ENCODE measurements at regions not wholly inside any gene's neighbourhood (a gene's known extent, or its start where the extent isn't known, plus 50 kb on each side); places are given as distances from the start of the nearest gene placed in this dataset.

- in situ Hi-C loops (cut with MboI), result no loop called here
- no peaks in the 10 kb centered on the region for H4K20me1 ChIP-seq (ENCODE audit: insufficient read depth)
- H3K27me3 ChIP-seq (replicated peaks; ENCODE audit: insufficient read depth), result no peaks in the 10 kb centered on the region
- no peak overlapping the region for H3K9ac ChIP-seq
- no peak for DNase-seq
- no peaks in the 10 kb centered on the region for H3K36me3 ChIP-seq (ENCODE audit: low read depth)
- no peak overlapping the region for H3K4me2 ChIP-seq (ENCODE audit: unreplicated experiment)
- H3K79me2 ChIP-seq (ENCODE audit: insufficient read depth), result no peaks in the 10 kb centered on the region
- H2AFZ ChIP-seq, result no peak overlapping the region
- H3K9me3 ChIP-seq (ENCODE audit: low read depth), result peaks cover under 1% of the 10 kb centered on the region
- no peak overlapping the region for H3K4me3 ChIP-seq
- no peak overlapping the region for H3K27ac ChIP-seq
- no peaks in the 10 kb centered on the region for H3K9me2 ChIP-seq (ENCODE audit: insufficient read depth)
- TF ChIP-seq EZH2 (IDR thresholded peaks at IDR 0.05; ENCODE audit: insufficient read depth, poor library complexity, severe bottlenecking), result no peak
- TF ChIP-seq EZH2phosphoT487 (IDR thresholded peaks at IDR 0.05; ENCODE audit: insufficient read depth, low read depth), result no peak
- H3K4me1 ChIP-seq (ENCODE audit: insufficient read depth), result no peaks in the 10 kb centered on the region
- H3F3A ChIP-seq (ENCODE audit: insufficient read depth), result no peaks in the 10 kb centered on the region
Measured at GRCh38 chr1:98502937-98503336, 158.6 kb upstream of the SNX7 start.

- Histone ChIP-seq H3K9ac (no peak overlapping the region), H3K4me1 (ENCODE audit: insufficient read depth) (no peaks in the 10 kb centered on the region), H2AFZ (no peak overlapping the region), H3K9me3 (ENCODE audit: low read depth) (no peaks in the 10 kb centered on the region), H3K4me2 (ENCODE audit: unreplicated experiment) (no peak overlapping the region), H4K20me1 (ENCODE audit: insufficient read depth) (no peaks in the 10 kb centered on the region), H3K27me3 (replicated peaks; ENCODE audit: insufficient read depth) (no peaks in the 10 kb centered on the region), H3K79me2 (ENCODE audit: insufficient read depth) (no peaks in the 10 kb centered on the region), H3K4me3 (no peak overlapping the region), H3K36me3 (ENCODE audit: low read depth) (no peaks in the 10 kb centered on the region), H3K27ac (no peak overlapping the region), H3F3A (ENCODE audit: insufficient read depth) (no peaks in the 10 kb centered on the region), H3K9me2 (ENCODE audit: insufficient read depth) (no peaks in the 10 kb centered on the region)
- in situ Hi-C loops (cut with MboI), result no loop called here
- no peak for DNase-seq
- TF ChIP-seq EZH2phosphoT487 (IDR thresholded peaks at IDR 0.05; ENCODE audit: insufficient read depth, low read depth) (no peak), EZH2 (IDR thresholded peaks at IDR 0.05; ENCODE audit: insufficient read depth, poor library complexity, severe bottlenecking) (no peak)
- WGBS, 2 experiments (ENCODE audit: low coverage in 1 of 2, low lambda C conversion rate in 2 of 2, missing lambda C conversion rate in 2 of 2), result 48 to 62% methylated on average over 2 of the region's 2 CpGs
Measured at GRCh38 chr1:98500324-98500723, 161.2 kb upstream of the SNX7 start.

GRCh38 chr1:98498651-98499050 lies 162.9 kb upstream of the SNX7 start:
- Histone ChIP-seq H3K4me2 (ENCODE audit: unreplicated experiment) (no peak overlapping the region), H3K4me3 (no peak overlapping the region), H3K9me2 (ENCODE audit: insufficient read depth) (no peaks in the 10 kb centered on the region), H3K9ac (no peak overlapping the region), H3F3A (ENCODE audit: insufficient read depth) (no peaks in the 10 kb centered on the region), H3K27me3 (replicated peaks; ENCODE audit: insufficient read depth) (no peaks in the 10 kb centered on the region), H3K4me1 (ENCODE audit: insufficient read depth) (no peaks in the 10 kb centered on the region), H2AFZ (no peak overlapping the region), H3K9me3 (ENCODE audit: low read depth) (no peaks in the 10 kb centered on the region), H3K79me2 (ENCODE audit: insufficient read depth) (no peaks in the 10 kb centered on the region), H4K20me1 (ENCODE audit: insufficient read depth) (no peaks in the 10 kb centered on the region), H3K27ac (no peak overlapping the region), H3K36me3 (ENCODE audit: low read depth) (no peaks in the 10 kb centered on the region)
- TF ChIP-seq EZH2 (IDR thresholded peaks at IDR 0.05; ENCODE audit: insufficient read depth, poor library complexity, severe bottlenecking) (no peak), EZH2phosphoT487 (IDR thresholded peaks at IDR 0.05; ENCODE audit: insufficient read depth, low read depth) (no peak)
- DNase-seq, result no peak
- 17 to 39% methylated on average over 1 of the region's 1 CpG for WGBS, 2 experiments (ENCODE audit: low coverage in 1 of 2, low lambda C conversion rate in 2 of 2, missing lambda C conversion rate in 2 of 2)
- in situ Hi-C loops (cut with MboI), result no loop called here

- H3K36me3 ChIP-seq (ENCODE audit: low read depth), result no peaks in the 10 kb centered on the region
- TF ChIP-seq EZH2phosphoT487 (IDR thresholded peaks at IDR 0.05; ENCODE audit: insufficient read depth, low read depth), result no peak
- no peak for TF ChIP-seq EZH2 (IDR thresholded peaks at IDR 0.05; ENCODE audit: insufficient read depth, poor library complexity, severe bottlenecking)
- H3F3A ChIP-seq (ENCODE audit: insufficient read depth), result no peaks in the 10 kb centered on the region
- H3K4me1 ChIP-seq (ENCODE audit: insufficient read depth), result no peaks in the 10 kb centered on the region
- no peak overlapping the region for H3K4me2 ChIP-seq (ENCODE audit: unreplicated experiment)
- no peak overlapping the region for H3K9ac ChIP-seq
- no peak overlapping the region for H3K4me3 ChIP-seq
- H3K27ac ChIP-seq, result no peak overlapping the region
- H3K9me2 ChIP-seq (ENCODE audit: insufficient read depth), result no peaks in the 10 kb centered on the region
- 84 to 95% methylated on average over 2 of the region's 2 CpGs for WGBS, 2 experiments (ENCODE audit: low coverage in 1 of 2, low lambda C conversion rate in 2 of 2, missing lambda C conversion rate in 2 of 2)
- no peaks in the 10 kb centered on the region for H3K27me3 ChIP-seq (replicated peaks; ENCODE audit: insufficient read depth)
- in situ Hi-C loops (cut with MboI), result no loop called here
- DNase-seq, result no peak
- no peaks in the 10 kb centered on the region for H3K9me3 ChIP-seq (ENCODE audit: low read depth)
- no peak overlapping the region for H2AFZ ChIP-seq
- H3K79me2 ChIP-seq (ENCODE audit: insufficient read depth), result no peaks in the 10 kb centered on the region
- no peaks in the 10 kb centered on the region for H4K20me1 ChIP-seq (ENCODE audit: insufficient read depth)
Measured at GRCh38 chr1:98497497-98497896, 164.0 kb upstream of the SNX7 start.

- H4K20me1 ChIP-seq (ENCODE audit: insufficient read depth), result no peaks in the 10 kb centered on the region
- in situ Hi-C loops (cut with MboI), result no loop called here
- H3K9ac ChIP-seq, result no peak overlapping the region
- H3K9me3 ChIP-seq (ENCODE audit: low read depth), result no peaks in the 10 kb centered on the region
- H3K36me3 ChIP-seq (ENCODE audit: low read depth), result no peaks in the 10 kb centered on the region
- no peak overlapping the region for H2AFZ ChIP-seq
- no peaks in the 10 kb centered on the region for H3K27me3 ChIP-seq (replicated peaks; ENCODE audit: insufficient read depth)
- H3F3A ChIP-seq (ENCODE audit: insufficient read depth), result no peaks in the 10 kb centered on the region
- H3K9me2 ChIP-seq (ENCODE audit: insufficient read depth), result no peaks in the 10 kb centered on the region
- H3K79me2 ChIP-seq (ENCODE audit: insufficient read depth), result no peaks in the 10 kb centered on the region
- no peaks in the 10 kb centered on the region for H3K4me1 ChIP-seq (ENCODE audit: insufficient read depth)
- peak; percentile 40 for DNase-seq
- H3K4me2 ChIP-seq (ENCODE audit: unreplicated experiment), result no peak overlapping the region
- H3K4me3 ChIP-seq, result no peak overlapping the region
- no peak overlapping the region for H3K27ac ChIP-seq
- 55 to 63% methylated on average over 2 of the region's 2 CpGs for WGBS, 2 experiments (ENCODE audit: low coverage in 1 of 2, low lambda C conversion rate in 2 of 2, missing lambda C conversion rate in 2 of 2)
- TF ChIP-seq EZH2 (IDR thresholded peaks at IDR 0.05; ENCODE audit: insufficient read depth, poor library complexity, severe bottlenecking) (no peak), EZH2phosphoT487 (IDR thresholded peaks at IDR 0.05; ENCODE audit: insufficient read depth, low read depth) (no peak)
Measured at GRCh38 chr1:98496256-98496995, 165.1 kb upstream of the SNX7 start.
